Trophoblast cell (in vitro differentiated cells and primary cell): ENCODE measurements at regions not wholly inside any gene's neighbourhood (a gene's known extent, or its start where the extent isn't known, plus 50 kb on each side); places are given as distances from the start of the nearest gene placed in this dataset.

ENCODE experiments used
- DNase-seq, 2 donors: peaks; one replicate each; pipeline ENCODE4 v3.0.0-alpha.2; 2016
- H2AFZ ChIP-seq: 2 replicates; pipeline ENCODE4 v1.6.1; 2013; ENCODE audit warnings: low read length, moderate library complexity, mild to moderate bottlenecking; ENCODE audit not compliant: insufficient read depth, poor library complexity
- H2AK5ac ChIP-seq: 2 replicates; pipeline ENCODE4 v1.6.1; 2013; ENCODE audit warnings: mild to moderate bottlenecking, low read length
- H2BK120ac ChIP-seq: 2 replicates; pipeline ENCODE4 v1.6.1; 2013; ENCODE audit warnings: low read length, mild to moderate bottlenecking, moderate library complexity; ENCODE audit not compliant: insufficient read depth, poor library complexity
- H2BK12ac ChIP-seq: 2 replicates; pipeline ENCODE4 v1.6.1; 2013; ENCODE audit warnings: mild to moderate bottlenecking, low read length, moderate library complexity
- H2BK5ac ChIP-seq: 2 replicates; pipeline ENCODE4 v1.6.1; 2013; ENCODE audit warnings: low read length, low read depth, moderate library complexity, mild to moderate bottlenecking; ENCODE audit not compliant: poor library complexity
- H3K14ac ChIP-seq: 2 replicates; pipeline ENCODE4 v1.6.1; 2013; ENCODE audit warnings: mild to moderate bottlenecking, low read length
- H3K18ac ChIP-seq: 2 replicates; pipeline ENCODE4 v1.6.1; 2013; ENCODE audit warnings: mild to moderate bottlenecking, low read length
- H3K23ac ChIP-seq: 2 replicates; pipeline ENCODE4 v1.6.1; 2013; ENCODE audit warnings: low read length
- H3K27ac ChIP-seq: 2 replicates; pipeline ENCODE4 v1.5.1; 2013; ENCODE audit warnings: low read depth, mild to moderate bottlenecking, inconsistent platforms, low read length, moderate library complexity
- H3K27me3 ChIP-seq: 2 replicates; pipeline ENCODE4 v1.6.1; 2013; ENCODE audit warnings: inconsistent platforms, mild to moderate bottlenecking, low read length, moderate library complexity; ENCODE audit not compliant: insufficient read depth
- H3K36me3 ChIP-seq, 2 experiments: 1 replicate in 1 of 2; 2 replicates in 1 of 2; pipeline ENCODE4 v1.6.1; 2013; ENCODE audit warnings: low read length in 2 of 2, mild to moderate bottlenecking in 2 of 2, moderate library complexity in 1 of 2; ENCODE audit not compliant: insufficient read depth in 2 of 2, control insufficient read depth in 1 of 2
- H3K4ac ChIP-seq: 2 replicates; pipeline ENCODE4 v1.6.1; 2013; ENCODE audit warnings: low read depth, mild to moderate bottlenecking, low read length, moderate library complexity
- H3K4me1 ChIP-seq, 2 experiments: 1 replicate in 1 of 2; 2 replicates in 1 of 2; pipeline ENCODE4 v1.6.1; 2013; ENCODE audit warnings: low read length in 2 of 2, mild to moderate bottlenecking in 2 of 2, moderate library complexity in 1 of 2; ENCODE audit not compliant: insufficient read depth in 2 of 2, control insufficient read depth in 1 of 2
- H3K4me2 ChIP-seq: 2 replicates; pipeline ENCODE4 v1.6.1; 2013; ENCODE audit warnings: inconsistent platforms, mild to moderate bottlenecking, low read length, moderate library complexity
- H3K4me3 ChIP-seq: 2 replicates; pipeline ENCODE4 v1.5.1; 2013; ENCODE audit warnings: mild to moderate bottlenecking, low read depth, low read length, inconsistent platforms
- H3K79me1 ChIP-seq: one replicate; pipeline ENCODE4 v1.6.1; 2013; ENCODE audit warnings: low read length
- H3K79me2 ChIP-seq: 2 replicates; pipeline ENCODE4 v1.6.1; 2013; ENCODE audit warnings: low read length, mild to moderate bottlenecking; ENCODE audit not compliant: control insufficient read depth, insufficient read depth, poor library complexity
- H3K9ac ChIP-seq: 2 replicates; pipeline ENCODE4 v1.6.1; 2013; ENCODE audit warnings: mild to moderate bottlenecking, low read length
- H3K9me3 ChIP-seq: 2 replicates; pipeline ENCODE4 v1.6.1; 2013; ENCODE audit warnings: low read depth, mild to moderate bottlenecking, control low read depth, inconsistent platforms, low read length; ENCODE audit not compliant: insufficient read depth
- H4K12ac ChIP-seq: 2 replicates; pipeline ENCODE4 v1.6.1; 2013; ENCODE audit warnings: low read depth, mild to moderate bottlenecking, low read length, moderate library complexity
- H4K8ac ChIP-seq: 2 replicates; pipeline ENCODE4 v1.6.1; 2013; ENCODE audit warnings: low read depth, mild to moderate bottlenecking, low read length, moderate library complexity
- H4K91ac ChIP-seq: one replicate; pipeline ENCODE4 v1.6.1; 2013; ENCODE audit warnings: low read depth, mild to moderate bottlenecking, low read length, moderate library complexity
- WGBS: extraction: QIAGEN DNeasy Blood & Tissue Kit; methylation state at CpG from one replicate; pipeline ENCODE4 v1.1.7; 2013; ENCODE audit warnings: missing lambda C conversion rate; ENCODE audit not compliant: insufficient read length, insufficient coverage; ENCODE audit errors: extremely low coverage; 5-methylcytosine and 5-hydroxymethylcytosine counted together

DNA sequence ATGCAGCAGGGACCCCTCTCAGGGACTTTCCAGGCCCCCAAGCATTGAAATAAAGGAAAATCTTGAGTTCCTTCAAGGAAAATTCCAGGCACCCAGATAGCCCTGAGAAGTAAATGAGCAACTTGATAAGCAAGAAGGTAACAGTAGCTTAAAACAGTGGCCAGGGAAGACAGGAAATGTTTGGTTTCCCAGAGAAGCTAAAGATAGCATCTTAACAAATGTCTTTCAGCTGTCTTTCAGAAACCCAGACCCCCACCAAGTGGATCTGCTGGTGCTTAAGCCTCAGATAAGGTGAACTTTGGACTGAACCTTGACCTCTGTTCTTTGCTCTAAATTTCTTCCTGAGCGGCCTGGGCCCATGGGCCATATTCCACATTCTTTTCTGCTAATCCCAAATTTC lies 117.8 kb upstream of the CST7 start:
- no peak overlapping the region for H2BK5ac ChIP-seq
- H2AK5ac ChIP-seq = no peak overlapping the region
- no peaks in the 10 kb centered on the region for H3K27me3 ChIP-seq
- no peak overlapping the region for H2BK120ac ChIP-seq
- H3K27ac ChIP-seq = no peak overlapping the region
- no peaks in the 10 kb centered on the region for H3K79me1 ChIP-seq
- no peak overlapping the region for H3K9ac ChIP-seq
- no CpG with 5 or more reads among the region's 1 CpG for WGBS
- H4K91ac ChIP-seq = no peak overlapping the region
- no peak overlapping the region for H4K12ac ChIP-seq
- H3K79me2 ChIP-seq = no peaks in the 10 kb centered on the region
- H2BK12ac ChIP-seq = no peak overlapping the region
- no peak overlapping the region for H2AFZ ChIP-seq
- no peaks in the 10 kb centered on the region for H3K4me1 ChIP-seq
- H3K14ac ChIP-seq = no peak overlapping the region
- no peak for DNase-seq
- no peak overlapping the region for H4K8ac ChIP-seq
- no peak overlapping the region for H3K4ac ChIP-seq
- no peak overlapping the region for H3K23ac ChIP-seq
- H3K18ac ChIP-seq = no peak overlapping the region
- H3K4me3 ChIP-seq = no peak overlapping the region
- H3K4me2 ChIP-seq = no peak overlapping the region
- H3K36me3 ChIP-seq = no peaks in the 10 kb centered on the region
- no peaks in the 10 kb centered on the region for H3K9me3 ChIP-seq

GRCh38 chr20:24832518-24832917 lies 116.6 kb upstream of the CST7 start:
- Histone ChIP-seq H3K23ac (no peak overlapping the region), H3K27me3 (no peaks in the 10 kb centered on the region), H2BK12ac (no peak overlapping the region), H2AFZ (no peak overlapping the region), H2BK5ac (no peak overlapping the region), H4K8ac (no peak overlapping the region), H3K79me2 (no peaks in the 10 kb centered on the region), H2AK5ac (no peak overlapping the region), H3K14ac (no peak overlapping the region), H3K4ac (no peak overlapping the region), H4K91ac (no peak overlapping the region), H3K9me3 (no peaks in the 10 kb centered on the region), H4K12ac (no peak overlapping the region), H3K4me3 (no peak overlapping the region), H3K36me3 (no peaks in the 10 kb centered on the region), H3K18ac (no peak overlapping the region), H3K4me2 (no peak overlapping the region), H3K27ac (no peak overlapping the region), H3K79me1 (no peaks in the 10 kb centered on the region), H3K4me1 (no peaks in the 10 kb centered on the region), H3K9ac (no peak overlapping the region), H2BK120ac (no peak overlapping the region)
- no peak for DNase-seq
- WGBS = no CpG with 5 or more reads among the region's 6 CpGs

- WGBS = no CpG with 5 or more reads among the region's 6 CpGs
- Histone ChIP-seq H3K4ac (no peak overlapping the region), H3K14ac (no peak overlapping the region), H4K12ac (no peak overlapping the region), H3K9me3 (no peaks in the 10 kb centered on the region), H3K4me1 (no peaks in the 10 kb centered on the region), H3K23ac (no peak overlapping the region), H3K4me2 (no peak overlapping the region), H3K9ac (no peak overlapping the region), H3K27ac (no peak overlapping the region), H4K91ac (no peak overlapping the region), H3K4me3 (no peak overlapping the region), H2AFZ (no peak overlapping the region), H2BK120ac (no peak overlapping the region), H3K18ac (no peak overlapping the region), H2BK12ac (no peak overlapping the region), H3K79me1 (no peaks in the 10 kb centered on the region), H3K79me2 (no peaks in the 10 kb centered on the region), H2BK5ac (no peak overlapping the region), H3K36me3 (no peaks in the 10 kb centered on the region), H3K27me3 (no peaks in the 10 kb centered on the region), H2AK5ac (no peak overlapping the region), H4K8ac (no peak overlapping the region)
- DNase-seq = no peak
These were observed 115.5 kb upstream of the CST7 start for GRCh38 chr20:24833592-24833991.

GRCh38 chr20:24834310-24834709 lies 114.8 kb upstream of the CST7 start:
- no peak overlapping the region for H2BK120ac ChIP-seq
- H2AK5ac ChIP-seq = no peak overlapping the region
- H4K12ac ChIP-seq = no peak overlapping the region
- H4K8ac ChIP-seq = no peak overlapping the region
- H3K14ac ChIP-seq = no peak overlapping the region
- H3K9me3 ChIP-seq = no peaks in the 10 kb centered on the region
- no peaks in the 10 kb centered on the region for H3K27me3 ChIP-seq
- no peaks in the 10 kb centered on the region for H3K79me1 ChIP-seq
- no peak for DNase-seq
- H3K4me1 ChIP-seq = no peaks in the 10 kb centered on the region
- H3K4me2 ChIP-seq = no peak overlapping the region
- no peak overlapping the region for H3K27ac ChIP-seq
- H3K18ac ChIP-seq = no peak overlapping the region
- no peak overlapping the region for H2BK12ac ChIP-seq
- H2AFZ ChIP-seq = no peak overlapping the region
- no peak overlapping the region for H2BK5ac ChIP-seq
- H3K4me3 ChIP-seq = no peak overlapping the region
- no peak overlapping the region for H3K4ac ChIP-seq
- H3K23ac ChIP-seq = no peak overlapping the region
- H3K79me2 ChIP-seq = no peaks in the 10 kb centered on the region
- no CpG with 5 or more reads among the region's 1 CpG for WGBS
- H4K91ac ChIP-seq = no peak overlapping the region
- no peaks in the 10 kb centered on the region for H3K36me3 ChIP-seq
- no peak overlapping the region for H3K9ac ChIP-seq
